NCI-H526 (cell line): ENCODE measurements at regions not wholly inside any gene's neighbourhood (a gene's known extent, or its start where the extent isn't known, plus 50 kb on each side); places are given as distances from the start of the nearest gene placed in this dataset.
"Not testable (repeated sequence)": the region's sequence is repeated elsewhere in the genome, so short reads cannot be mapped to it uniquely, and the experiment has no call there.

Experiments
- DNase-seq, 2 experiments: peaks; one replicate each; lab custom pipeline; 2025; lab: John Stamatoyannopoulos, UW

GRCh38 chr6:48611332-48611731 lies 500.3 kb upstream of the PTCHD4 start:
- DNase-seq = no peak

- no peak for DNase-seq
Measured at GRCh38 chr6:48610846-48611245, 499.8 kb upstream of the PTCHD4 start.

- no peak for DNase-seq
Measured at GRCh38 chr6:48606618-48607017, 495.6 kb upstream of the PTCHD4 start.

GRCh38 chr6:48597951-48598350 lies 487.0 kb upstream of the PTCHD4 start:
- DNase-seq = no peak

- DNase-seq = no peak
Measured at GRCh38 chr6:48596830-48597229, 485.8 kb upstream of the PTCHD4 start.

GRCh38 chr6:48591158-48591557 lies 480.2 kb upstream of the PTCHD4 start:
- not testable (repeated sequence) for DNase-seq

- DNase-seq = no peak
Measured at GRCh38 chr6:48584846-48585245, 473.8 kb upstream of the PTCHD4 start.

GRCh38 chr6:48570656-48571055 lies 459.7 kb upstream of the PTCHD4 start:
- no peak for DNase-seq

- no peak for DNase-seq
Measured at GRCh38 chr6:48568856-48569255, 457.9 kb upstream of the PTCHD4 start.

GRCh38 chr6:48567016-48567415 lies 456.0 kb upstream of the PTCHD4 start:
- no peak for DNase-seq

- no peak for DNase-seq
Measured at GRCh38 chr6:48564036-48564820, 453.2 kb upstream of the PTCHD4 start.

- DNase-seq = no peak
Measured at GRCh38 chr6:48563433-48563832, 452.4 kb upstream of the PTCHD4 start.

GRCh38 chr6:48560408-48560807 lies 449.4 kb upstream of the PTCHD4 start:
- no peak for DNase-seq

- DNase-seq = no peak
Measured at GRCh38 chr6:48553467-48554189, 442.6 kb upstream of the PTCHD4 start.

- DNase-seq = no peak
Measured at GRCh38 chr6:48552905-48553304, 441.9 kb upstream of the PTCHD4 start.

- DNase-seq = no peak
Measured at GRCh38 chr6:48550603-48551002, 439.6 kb upstream of the PTCHD4 start.

- DNase-seq = no peak
Measured at GRCh38 chr6:48542191-48542590, 431.2 kb upstream of the PTCHD4 start.

- DNase-seq = no peak
Measured at GRCh38 chr6:48541649-48542048, 430.7 kb upstream of the PTCHD4 start.

GRCh38 chr6:48535582-48536009 lies 424.6 kb upstream of the PTCHD4 start:
- peak; percentile 19 to 70 for DNase-seq

GRCh38 chr6:48530978-48531377 lies 420.0 kb upstream of the PTCHD4 start:
- DNase-seq = not testable (repeated sequence)

GRCh38 chr6:48525849-48526248 lies 414.9 kb upstream of the PTCHD4 start:
- no peak for DNase-seq

GRCh38 chr6:48520951-48521350 lies 410.0 kb upstream of the PTCHD4 start:
- DNase-seq = no peak

- no peak for DNase-seq
Measured at GRCh38 chr6:48512390-48512789, 401.4 kb upstream of the PTCHD4 start.
